ENCODE measurements at regions not wholly inside any gene's neighbourhood (a gene's known extent, or its start where the extent isn't known, plus 50 kb on each side); places are given as distances from the start of the nearest gene placed in this dataset.

DNA sequence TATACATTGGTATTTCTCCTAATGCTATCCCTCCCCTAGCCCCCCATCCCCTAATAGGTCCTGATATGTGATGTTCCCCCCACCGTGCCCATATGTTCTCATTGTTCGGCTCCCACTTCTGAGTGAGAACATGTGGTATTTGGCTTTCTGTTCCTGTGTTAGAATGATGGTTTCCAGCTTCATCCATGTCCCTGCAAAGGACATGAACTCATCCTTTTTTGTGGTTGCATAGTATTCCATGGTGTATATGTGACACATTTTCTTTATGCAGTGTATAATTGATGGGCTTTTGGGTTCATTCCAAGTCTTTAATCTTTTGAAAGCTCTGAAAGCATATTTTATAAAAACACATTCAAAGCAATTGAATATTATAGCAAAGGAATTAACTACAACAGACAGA, 1169.4 kb upstream of the ZEB2 start:
- DNase-seq (ENCODE audit: low read depth) = no peak

DNA sequence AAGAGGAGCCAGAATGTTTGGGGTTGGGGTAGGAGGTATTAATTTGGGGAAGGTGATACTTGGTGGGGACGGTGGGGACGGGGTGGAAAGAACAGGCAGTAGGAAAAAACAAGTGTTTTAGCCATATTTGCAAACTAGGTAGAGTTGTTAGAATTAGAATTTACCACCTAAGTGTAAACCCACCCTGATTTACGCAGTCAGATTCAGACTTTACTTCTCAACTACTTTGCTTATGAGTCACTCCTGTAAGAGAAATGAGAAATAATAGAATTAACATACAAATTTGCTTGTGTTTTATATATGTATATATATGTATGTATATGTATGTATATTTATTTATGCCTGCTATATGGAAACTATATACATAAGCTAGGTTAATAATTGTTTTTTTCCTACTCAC, 1168.2 kb upstream of the ZEB2 start:
- no peak for DNase-seq (ENCODE audit: low read depth)

DNA sequence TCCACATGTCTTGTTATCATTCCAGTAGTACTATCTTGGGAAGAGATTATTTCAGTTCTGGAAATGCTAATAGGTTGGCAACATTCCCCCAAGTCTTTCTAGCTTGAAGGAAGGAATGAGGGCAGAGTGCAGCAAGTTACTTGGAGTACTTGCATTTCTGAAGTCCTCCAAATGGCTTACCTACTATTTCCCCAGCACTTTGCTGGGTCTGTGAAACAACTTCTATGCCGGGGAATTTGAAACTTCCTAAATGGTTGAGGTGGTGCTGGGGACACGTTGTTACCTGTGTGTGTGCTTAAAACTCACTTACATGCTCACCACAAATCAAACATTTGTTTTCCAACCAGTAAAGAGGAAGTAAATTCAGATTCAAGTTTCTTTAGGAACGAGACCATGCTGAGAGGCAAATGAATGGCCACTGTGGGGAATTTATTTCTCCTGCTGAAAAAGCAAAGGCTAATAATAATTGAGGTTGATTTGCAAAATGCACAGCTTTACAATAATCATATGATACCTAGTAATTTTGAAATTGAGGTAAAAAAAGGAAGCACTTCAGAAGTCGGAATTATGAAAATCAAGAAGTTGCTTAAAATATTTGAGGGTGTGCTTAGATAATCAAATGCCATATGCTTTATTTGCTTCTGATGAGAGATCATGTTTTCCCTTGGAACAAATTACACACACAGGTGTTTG, 1167.7 kb upstream of the ZEB2 start:
- no peak for DNase-seq (ENCODE audit: low read depth)

DNA sequence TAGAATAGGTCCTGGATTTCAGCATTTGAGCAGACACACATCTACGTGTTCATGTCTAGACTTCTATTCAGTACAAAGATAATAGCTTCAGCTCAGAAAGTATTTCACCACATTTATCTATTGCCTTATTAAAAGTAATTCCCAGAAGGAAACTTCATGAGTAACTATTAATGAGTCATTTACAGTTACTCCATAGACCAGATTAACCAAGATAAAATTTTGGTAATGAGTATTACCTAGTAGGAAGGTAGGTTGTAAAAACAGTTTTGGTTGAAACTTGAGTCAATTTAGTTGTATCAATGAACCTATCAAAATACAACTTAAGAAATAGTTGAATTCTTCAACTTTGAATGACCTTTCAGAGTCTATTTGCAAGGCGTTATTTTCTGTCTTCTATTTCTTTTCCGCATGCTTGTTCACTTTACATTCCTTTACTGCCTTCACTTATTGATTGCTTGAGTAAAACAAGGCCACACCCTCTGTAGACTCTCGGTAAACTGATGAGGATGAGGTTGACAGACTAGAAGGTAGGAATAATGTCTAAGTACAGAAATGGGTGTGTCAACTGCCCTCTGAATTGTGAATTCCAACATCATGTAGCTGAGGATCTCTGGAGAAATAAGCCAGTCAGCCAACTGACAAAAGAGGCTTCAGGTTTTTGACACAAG, 1165.6 kb upstream of the ZEB2 start:
- DNase-seq (ENCODE audit: low read depth) = no peak

DNA sequence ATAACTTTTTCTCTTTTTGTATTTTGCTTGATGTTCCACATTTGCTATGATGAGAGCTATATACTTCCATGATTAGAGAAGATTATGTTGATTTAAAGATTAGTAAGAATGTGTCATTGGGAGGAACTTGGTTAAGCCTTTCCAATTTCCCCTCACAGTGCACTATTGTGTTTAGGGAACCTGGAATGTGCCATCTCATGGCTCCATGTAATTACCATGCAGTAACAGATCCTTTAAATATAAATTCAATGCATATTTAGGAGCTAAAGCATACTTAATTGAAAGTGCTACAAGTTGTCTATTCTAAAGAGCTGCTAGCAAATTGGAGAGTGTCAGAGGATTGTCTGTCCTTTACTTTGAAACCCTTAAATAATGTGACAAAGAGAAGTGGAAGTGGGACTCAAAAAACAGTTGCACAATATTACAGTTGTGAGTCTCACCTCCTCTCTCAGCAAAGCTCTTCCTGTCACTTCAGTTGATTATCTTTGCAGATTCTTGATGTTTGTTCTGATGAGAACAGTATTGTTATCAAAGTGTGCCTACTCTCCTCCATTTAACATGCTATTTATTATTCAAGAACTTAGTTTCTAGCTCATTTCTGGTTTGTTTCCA, 1162.7 kb upstream of the ZEB2 start:
- DNase-seq (ENCODE audit: low read depth) = no peak

DNA sequence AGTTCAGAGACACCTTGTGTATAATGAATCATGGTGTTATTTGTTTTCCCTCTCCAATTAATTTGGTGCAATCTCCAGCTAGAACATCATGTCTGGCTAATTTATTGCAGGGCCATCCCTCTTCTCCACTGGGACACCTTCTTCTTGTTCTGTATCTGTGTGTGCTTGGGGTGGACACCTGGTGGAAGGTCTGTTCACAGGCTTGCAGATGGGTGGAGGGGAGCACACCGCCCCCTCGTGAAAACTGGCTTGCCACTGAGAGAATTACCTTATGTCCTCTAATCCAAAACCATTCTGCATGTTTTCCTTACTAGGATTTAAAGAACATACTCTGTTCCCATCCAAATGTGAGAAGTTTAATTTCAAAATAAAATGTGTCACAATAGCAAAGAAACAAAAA, 1160.4 kb upstream of the ZEB2 start:
- DNase-seq (ENCODE audit: low read depth) = no peak

DNA sequence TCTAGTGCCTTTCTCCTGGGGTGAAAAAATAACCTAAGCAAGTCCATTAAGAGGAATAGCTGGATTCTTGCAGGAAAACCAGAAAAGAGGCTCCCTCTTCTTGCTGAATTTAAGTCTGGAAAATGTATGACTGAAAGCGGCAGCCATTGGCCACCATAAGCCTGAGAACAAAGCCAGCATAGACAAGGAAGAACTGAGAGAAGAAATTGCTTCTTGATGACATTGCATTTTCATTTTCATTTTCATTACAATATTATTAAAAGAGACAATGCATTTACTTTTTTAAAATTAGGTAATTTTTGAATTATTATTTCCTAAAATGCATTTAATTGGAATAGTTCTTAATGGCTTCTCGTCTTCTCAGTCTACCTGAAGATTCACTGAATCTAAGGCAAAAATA, 1157.5 kb upstream of the ZEB2 start:
- no peak for DNase-seq (ENCODE audit: low read depth)

DNA sequence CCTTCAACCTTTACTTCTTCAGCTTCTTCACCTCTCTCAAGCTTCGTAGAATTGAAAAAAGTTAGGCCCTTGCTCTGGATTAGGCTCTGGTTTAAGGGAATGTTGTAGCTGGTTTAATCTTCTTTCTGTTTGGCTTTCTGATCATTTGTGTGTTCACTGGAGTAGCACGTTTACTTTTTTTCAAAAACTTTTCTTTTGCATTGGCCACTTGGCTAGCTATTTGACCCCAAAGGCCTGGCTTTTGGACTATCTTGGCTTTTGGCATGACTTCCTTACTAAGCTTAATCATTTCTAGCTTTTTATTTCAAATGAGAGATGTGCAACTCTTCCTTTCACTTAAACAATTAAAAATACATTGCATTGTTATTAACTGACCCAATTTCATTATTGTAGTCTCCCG, 1154.8 kb upstream of the ZEB2 start:
- DNase-seq (ENCODE audit: low read depth) = no peak

DNA sequence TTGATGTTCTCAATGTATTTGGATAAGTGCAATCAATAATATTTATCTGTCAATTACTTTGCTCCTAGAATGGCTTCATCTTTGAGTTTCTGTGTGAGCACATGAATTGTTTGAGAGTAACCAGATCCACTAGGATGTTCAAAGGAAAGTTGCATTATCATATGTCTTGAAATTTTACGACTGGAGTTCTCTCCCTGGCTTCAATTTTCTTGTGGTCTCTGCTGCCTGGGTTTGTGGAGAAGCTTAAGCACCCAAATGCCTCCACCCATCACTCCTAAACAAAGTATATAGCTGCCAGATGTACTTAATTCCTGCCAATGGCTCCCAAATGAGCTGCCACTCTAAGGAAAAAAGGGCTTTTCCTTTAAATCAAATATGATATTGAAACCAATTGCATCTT, 1149.4 kb upstream of the ZEB2 start:
- no peak for DNase-seq (ENCODE audit: low read depth)

DNA sequence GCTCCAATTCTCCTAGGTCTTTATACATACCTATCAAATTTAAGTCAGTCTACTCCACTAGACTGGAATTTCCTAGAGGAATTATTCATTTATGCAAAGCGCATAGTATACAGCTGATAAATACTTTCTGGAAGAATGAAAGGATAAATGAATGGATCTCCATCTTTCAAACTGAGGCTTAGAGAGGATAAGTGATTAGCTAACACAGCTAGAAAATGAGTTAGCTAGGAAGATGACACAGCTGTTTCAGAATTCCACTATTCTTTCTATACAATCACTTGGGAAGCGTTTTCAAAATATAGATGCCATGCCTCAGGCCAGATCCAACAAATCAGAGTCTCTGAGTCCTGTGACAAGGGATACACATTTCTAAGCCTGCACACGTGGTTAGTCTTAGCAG, 1146.6 kb upstream of the ZEB2 start:
- no peak for DNase-seq (ENCODE audit: low read depth)

DNA sequence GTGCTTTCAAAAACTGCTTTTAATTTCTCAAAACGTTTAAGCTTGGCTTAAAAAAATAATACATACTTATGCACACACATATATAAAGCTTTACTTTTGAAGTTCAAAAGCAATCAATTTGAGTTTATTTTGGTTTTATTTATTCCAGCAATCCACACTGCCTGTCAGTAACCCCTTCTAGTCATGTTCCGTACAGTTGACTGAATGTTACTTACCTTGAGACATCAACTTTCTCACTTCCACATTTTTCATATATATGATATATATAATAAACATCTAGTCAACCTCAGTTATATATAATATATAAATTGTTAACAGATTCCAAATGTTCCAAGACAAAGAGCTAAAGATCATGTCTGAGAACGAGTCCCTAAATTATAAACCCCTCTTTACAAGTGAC, 1137.3 kb upstream of the ZEB2 start:
- DNase-seq (ENCODE audit: low read depth) = no peak

DNA sequence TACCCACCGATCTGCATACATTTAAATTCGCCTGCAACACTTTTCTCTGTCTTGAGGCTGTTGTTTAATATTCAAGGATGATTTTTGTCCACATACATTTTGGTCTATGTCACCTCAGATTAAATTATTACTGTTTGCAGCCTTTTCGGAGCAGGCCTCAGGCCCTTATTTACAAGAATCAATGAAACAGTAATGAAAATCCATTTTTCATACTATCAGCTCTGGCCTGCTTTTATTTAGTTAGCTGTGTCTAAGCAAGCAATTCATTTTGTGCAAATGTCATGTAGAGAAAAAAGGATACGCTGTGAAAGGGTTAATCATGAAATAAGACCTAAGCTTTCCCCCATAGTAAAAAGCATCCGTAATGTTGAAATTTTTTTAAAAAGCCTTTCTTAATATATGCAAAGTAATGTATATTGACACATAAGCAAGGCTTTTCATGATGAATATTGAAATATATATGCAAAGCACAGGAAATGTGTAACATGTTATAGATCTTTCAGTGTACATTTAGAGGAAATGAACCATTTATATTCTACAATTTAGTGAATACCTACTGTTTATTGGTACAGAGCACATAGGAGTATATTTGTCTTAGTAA, 1135.3 kb upstream of the ZEB2 start:
- no peak for DNase-seq (ENCODE audit: low read depth)

DNA sequence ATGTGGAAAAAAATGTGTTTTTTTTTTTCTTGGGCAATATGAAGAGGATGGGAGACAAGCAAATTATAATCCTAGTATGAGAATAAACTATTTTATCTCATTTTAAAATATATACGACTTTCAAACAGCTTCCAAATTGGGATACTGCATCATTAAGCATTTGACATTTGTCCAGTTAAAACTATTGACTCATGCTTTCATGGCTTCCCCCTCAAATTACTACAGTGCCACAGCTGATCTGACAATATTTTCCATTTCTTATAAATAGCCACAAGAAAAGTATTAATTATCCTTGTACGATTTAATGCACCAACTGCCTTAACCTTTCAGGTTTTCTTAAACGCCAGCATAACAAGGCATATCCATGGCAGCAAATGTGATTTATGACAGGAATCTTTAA, 1134.8 kb upstream of the ZEB2 start:
- DNase-seq (ENCODE audit: low read depth) = no peak

DNA sequence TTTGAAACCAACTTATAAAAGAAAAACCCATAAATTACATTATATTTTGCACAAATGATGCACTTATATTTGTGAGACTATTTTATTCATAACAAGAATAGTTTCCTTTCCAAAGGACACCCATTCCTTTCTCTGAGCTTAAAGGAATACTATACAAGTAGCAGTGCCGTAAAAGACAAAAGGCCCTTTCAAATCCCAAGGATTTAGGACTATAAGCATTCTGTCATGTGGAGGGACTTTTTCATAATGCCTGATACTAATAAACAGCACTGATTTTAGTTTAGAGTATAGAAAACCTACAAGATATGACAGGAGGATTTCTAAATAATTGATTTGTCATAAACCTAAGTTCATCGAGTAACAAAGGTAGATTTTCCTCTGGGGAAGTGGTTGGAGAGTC, 1134.2 kb upstream of the ZEB2 start:
- no peak for DNase-seq (ENCODE audit: low read depth)

DNA sequence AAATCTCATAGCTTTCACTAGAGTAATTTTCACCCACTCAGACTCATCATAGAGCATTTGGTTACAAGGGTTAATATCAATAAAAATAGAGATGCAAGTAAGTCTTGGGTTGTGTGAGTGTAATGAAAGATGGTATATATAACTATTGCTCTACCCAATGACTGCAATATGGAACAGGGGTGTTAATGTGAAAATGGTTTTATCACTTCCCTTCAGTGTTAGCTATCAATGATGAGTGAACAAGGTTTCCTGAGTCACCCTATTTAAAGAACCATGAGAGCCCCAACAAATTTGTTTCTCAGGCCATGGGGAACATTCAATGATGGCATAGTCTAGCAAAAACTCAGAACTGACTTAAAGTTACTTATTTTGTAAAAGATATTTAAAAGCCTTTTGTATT, 1133.6 kb upstream of the ZEB2 start:
- no peak for DNase-seq (ENCODE audit: low read depth)

DNA sequence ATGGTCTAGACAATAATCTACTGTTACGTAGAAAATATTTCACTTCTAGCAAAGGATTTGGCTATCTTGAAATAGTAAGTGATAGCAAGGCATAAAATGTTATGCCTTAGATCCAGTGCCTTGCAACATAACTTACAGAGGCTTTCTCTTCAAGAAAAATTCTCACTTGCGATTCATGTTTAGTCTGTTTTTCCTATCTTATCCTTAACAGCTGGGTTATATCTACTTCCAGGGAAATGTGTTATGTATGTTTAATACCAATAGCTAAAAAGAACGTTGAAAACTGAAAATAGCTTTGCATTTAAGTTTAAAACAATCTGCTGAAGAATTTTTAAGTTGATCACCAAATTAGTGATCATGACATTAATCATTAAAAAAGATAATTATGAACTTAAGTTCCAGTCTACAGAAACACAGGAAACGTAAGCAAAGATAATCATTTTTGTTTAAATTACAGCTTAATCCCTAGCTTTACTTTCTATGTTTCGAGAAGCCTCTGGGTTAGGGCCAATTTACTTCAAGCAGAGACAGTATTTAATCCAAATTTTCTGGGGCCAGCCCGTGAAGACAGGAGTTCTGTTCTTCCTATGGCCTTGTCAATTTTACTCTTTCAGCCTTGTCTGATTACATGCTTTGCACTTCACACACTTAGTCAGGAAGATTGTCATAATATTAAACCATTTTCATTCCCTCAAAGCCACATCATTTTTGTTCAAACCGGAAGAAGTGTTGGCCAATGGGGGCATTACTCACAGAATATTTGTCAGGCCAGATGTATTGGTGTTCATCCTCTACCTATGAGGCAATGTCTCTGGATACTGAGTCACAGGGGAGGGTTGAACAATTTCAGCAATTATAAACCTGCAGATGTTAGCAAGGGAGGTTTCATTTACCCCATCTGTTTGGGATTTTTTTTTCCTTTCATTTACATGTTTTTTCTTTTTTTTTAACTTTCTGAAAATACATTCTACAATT, 1132.9 kb upstream of the ZEB2 start:
- DNase-seq (ENCODE audit: low read depth) = no peak

DNA sequence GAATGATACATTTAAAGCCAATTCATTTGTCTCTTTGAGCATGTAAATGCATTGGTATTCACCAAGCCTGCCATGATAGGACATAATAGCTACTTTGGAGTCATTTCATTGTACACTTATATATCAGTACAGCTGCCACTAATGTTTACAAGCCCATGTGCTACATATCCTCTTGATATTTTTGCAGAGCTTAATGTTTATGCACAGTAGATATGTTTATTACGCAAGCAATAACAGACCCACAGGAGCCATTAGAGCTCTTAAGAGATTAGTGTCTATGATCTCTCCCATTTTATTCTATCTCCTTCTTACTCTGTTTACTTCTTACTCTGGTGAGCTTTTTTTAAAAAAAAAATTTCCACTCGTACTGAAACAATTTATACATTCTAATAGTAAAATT, 1132.1 kb upstream of the ZEB2 start:
- DNase-seq (ENCODE audit: low read depth) = no peak

DNA sequence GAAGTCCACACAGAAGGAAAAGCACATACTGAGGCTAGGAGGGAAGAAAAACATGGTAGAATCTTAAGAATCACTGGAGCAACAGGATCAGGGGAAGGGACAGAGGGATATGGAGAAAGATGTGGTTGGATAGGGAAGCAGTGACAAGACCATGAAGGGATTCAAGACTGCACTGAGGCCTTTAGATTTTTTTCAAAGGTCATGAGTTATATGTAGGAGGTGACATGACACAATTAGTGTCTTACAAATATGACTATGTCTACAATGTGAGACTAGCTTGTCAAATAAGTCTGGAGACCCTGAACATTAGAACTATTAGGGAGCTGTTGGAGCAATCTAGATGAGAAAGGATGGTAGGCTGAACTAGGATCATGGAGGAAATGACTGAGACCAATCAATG, 1130.3 kb upstream of the ZEB2 start:
- DNase-seq (ENCODE audit: low read depth) = no peak

DNA sequence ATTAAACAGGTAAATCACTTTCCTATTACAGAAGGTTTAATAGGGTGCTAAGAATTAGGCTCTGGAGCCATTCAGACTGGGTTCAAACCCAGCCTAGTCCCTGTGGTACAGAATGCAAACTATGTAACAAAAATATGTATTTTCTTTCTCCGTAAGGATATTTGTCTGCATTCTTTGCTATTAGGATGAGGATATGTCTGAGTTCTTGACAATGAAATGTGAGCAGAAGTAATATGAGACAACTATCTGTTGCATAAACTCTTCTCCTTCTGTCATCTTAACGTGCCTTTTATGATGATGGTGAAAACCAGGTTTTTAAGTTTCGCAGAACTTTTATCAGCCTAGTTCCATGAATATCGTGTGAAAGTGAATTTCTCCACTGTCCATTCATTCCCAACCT, 1129.1 kb upstream of the ZEB2 start:
- DNase-seq (ENCODE audit: low read depth) = no peak

DNA sequence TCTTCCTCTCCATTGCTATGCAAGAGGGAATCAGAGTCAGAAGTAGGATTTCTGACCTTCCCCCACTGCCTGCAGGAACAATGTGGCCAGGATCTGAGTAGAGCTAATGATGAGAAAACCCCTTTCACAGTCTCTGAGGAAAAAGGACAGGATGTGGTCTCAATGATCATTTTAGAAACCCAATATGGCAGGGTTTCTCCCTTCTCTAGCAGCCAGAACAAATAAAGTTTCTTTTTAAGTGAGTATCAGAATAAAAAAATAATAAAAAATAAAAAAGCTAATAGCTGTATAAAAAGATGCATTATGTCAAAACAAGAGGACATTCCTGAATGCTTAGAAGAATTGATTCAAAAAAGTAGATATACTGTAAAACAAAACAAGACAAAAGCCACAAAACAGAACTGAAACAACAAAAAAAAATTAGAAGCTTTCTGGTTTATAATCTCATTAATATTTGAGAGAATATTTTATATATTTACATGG, 1124.9 kb upstream of the ZEB2 start:
- DNase-seq (ENCODE audit: low read depth) = no peak

DNA sequence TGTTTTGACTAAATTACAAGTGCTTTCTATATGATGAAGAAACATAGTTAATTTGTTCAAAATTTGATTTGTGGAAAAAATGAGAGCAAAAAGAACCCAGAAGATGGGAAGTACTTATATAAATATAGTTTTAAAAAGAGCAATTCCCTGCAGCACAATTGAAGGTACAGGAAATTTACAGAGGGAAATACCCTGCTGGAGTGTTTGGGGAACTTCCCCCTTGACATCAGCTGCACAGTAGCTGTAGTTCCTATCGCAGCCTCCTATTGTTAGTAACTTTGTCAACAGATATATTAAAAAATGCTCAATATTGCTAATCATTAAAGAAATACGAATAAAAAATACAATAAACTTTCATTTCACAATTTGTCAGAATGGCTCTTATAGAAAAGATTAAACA, 1118.8 kb upstream of the ZEB2 start:
- DNase-seq (ENCODE audit: low read depth) = no peak
